HG02852 (cell line): ENCODE measurements at regions not wholly inside any gene's neighbourhood (a gene's known extent, or its start where the extent isn't known, plus 50 kb on each side); places are given as distances from the start of the nearest gene placed in this dataset.
"Not testable (repeated sequence)": the region's sequence is repeated elsewhere in the genome, so short reads cannot be mapped to it uniquely, and the experiment has no call there.

Source experiments
- ATAC-seq: cut with Tn5 transposase; IDR thresholded peaks from one replicate; pipeline ENCODE4 v1.9.1; 2021; ENCODE audit warnings: mild to moderate bottlenecking, moderate library complexity; ENCODE audit not compliant: unreplicated experiment

DNA sequence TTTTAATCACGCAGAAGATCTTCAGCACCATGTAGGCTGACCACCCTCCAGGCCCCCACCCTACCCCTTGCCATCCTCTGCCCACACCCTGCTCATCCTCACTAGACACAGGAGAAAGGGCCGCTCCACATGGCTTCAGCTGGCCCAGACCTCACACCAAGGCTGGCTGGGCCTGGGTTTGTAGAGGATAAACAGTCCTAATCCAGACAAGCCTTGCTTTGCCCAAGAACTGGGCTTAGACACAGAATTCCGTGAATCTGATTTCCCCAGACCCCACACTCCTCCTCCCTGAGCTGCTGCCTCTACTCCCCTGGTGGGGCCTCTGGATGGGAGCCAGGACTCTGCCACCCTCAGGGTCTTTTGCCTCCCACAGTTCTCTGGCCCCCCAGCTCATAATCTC lies 185.3 kb downstream of the CYP26B1 start:
- no peak for ATAC-seq

DNA sequence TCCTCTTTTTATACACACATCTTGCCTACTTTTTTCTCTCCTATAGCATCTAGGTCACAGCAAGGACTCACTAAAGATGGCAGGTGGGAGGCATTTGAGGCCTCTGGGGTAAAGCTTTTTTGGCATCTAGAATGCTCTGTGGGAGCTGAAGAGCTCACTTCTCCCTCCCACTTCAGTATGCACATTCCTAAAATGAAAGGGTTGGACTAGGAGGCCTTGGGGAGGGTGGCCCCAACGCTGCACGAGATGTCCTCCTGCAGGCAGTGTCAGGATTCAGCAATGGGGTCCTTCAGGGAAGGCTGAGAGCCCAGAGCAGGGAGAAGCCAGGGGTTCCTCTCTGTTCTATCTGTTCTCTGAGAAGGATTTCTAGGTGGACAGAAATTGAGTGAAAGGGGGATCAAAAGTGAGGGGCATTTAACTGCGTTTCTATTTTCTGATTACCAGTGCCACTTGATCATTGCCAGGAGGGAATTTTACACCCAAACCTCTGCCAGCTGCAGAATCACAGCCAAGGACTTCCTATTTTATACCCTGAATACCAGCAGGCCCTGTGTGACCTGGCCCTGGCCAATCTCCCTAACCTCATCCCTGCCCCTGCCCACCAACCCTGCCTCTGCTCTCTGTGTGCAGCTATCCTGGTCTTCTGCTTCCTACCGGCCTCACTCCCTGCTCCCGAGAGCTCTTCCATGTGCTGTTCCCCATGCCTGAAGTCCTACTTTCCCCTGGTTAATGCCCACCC lies 186.2 kb downstream of the CYP26B1 start:
- ATAC-seq = no peak

DNA sequence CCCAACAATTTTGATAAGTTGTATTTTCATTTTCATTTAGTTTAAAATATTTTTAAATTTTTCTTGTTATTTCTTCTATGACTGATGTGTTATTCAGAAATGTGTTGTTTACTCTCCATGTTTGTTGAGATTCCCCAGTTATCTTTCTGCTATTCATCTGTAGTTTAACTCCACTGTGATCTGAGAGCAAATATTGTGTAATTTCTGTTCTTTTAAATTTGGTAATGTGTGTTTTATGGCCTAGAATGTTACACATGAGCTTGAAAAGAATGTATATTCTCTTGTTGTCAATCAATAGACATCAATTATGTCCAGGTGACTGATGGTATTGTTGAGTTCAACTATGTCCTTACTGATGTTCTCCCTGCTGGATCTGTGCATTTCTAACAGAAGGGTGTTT lies 188.2 kb downstream of the CYP26B1 start:
- no peak for ATAC-seq

DNA sequence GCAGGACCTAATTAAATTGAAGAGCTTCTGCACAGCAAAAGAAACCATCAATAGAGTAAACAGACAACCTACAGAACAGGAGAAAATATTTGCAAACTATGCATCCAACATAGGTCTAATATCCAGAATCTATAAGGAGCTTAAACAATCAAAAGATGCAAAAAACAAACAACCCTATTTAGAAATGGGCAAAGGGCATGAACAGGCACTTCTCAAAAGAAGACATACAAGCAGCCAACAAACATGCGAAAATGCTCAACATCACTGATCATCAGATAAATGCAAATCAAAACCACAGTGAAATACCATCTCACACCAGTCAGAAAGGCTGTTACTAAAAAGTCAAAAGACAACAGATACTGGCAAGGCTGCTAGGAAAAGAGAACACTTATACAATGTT lies 189.2 kb downstream of the CYP26B1 start:
- not testable (repeated sequence) for ATAC-seq

DNA sequence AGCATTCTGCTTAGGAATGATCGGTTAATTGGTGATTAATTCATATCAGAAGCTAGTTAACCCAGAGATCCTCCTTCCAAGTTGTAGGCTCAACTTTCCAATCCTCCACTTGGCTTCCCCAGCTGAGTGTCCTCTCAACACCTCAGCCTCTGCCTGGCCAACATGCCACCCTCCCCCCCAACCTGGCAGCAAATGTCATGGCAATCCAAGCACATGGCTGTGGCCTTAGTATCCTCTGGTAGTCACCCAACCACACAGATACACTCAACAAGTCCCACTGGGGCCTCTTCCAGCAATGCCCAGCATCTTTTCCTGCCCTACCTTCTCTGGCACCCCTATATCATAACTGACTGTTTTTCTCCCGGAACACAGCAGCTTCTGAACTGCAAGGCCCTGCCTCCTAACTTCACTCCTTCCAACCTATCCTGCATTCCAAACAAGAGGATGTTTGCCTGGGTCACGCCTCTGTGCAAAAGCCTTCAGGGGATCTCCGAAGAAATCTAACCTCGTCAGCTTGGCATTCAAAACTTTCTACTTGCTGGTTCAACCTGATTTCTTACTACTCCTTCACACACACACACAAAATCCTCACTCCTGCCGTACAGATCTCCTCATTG lies 195.0 kb downstream of the CYP26B1 start:
- no peak for ATAC-seq

DNA sequence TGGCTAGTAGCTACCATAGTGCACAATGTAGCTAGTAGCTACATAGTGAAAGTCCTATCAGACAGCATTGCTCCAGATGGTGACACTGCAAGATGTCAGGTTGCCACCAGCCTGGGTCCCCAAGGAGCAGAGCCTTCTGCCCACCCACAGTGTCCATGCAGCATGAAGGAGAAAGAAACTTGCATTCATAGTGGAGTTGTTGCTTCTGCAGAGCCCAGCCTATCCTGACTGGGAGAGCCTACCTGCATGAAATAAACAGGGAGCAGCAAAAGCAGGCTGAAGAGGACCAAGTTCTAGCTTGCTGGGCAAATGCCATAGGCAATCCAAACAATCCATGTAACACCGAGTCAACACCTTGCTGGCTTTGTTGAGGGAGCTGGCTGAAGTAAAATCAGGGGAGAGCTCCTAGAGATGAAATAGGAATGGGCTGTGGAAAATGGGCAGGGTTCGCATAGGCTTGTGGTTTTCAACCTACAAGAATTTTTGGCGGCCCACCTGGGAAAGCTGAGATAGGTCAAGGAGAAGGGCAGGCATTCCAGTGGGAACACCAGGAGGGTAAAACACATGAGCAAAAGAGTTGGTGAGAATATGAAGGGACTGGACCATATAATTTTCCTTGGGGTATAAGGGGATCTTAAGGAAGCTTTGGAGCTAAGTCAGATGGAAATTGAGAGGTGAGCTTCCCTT lies 195.8 kb downstream of the CYP26B1 start:
- ATAC-seq = no peak

DNA sequence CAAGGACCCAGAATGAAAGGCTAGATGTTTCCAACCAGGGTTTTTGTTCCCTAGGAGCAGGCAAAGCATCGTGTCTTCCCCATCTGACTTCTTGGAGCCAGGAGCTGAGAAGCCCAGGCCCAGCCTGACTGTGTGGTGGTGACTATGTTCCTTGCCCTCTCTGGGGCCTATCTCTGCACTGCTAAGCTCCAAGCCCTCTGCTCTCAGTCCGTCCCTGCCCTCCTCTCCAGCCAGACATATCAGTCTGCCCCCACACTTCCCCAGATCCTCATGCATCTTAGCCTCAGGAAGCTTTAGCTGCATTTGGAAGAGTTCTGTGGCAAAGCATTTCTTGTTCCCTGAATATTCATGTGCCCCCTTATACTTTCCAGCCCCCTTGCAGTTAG lies 196.6 kb downstream of the CYP26B1 start:
- ATAC-seq = no peak

DNA sequence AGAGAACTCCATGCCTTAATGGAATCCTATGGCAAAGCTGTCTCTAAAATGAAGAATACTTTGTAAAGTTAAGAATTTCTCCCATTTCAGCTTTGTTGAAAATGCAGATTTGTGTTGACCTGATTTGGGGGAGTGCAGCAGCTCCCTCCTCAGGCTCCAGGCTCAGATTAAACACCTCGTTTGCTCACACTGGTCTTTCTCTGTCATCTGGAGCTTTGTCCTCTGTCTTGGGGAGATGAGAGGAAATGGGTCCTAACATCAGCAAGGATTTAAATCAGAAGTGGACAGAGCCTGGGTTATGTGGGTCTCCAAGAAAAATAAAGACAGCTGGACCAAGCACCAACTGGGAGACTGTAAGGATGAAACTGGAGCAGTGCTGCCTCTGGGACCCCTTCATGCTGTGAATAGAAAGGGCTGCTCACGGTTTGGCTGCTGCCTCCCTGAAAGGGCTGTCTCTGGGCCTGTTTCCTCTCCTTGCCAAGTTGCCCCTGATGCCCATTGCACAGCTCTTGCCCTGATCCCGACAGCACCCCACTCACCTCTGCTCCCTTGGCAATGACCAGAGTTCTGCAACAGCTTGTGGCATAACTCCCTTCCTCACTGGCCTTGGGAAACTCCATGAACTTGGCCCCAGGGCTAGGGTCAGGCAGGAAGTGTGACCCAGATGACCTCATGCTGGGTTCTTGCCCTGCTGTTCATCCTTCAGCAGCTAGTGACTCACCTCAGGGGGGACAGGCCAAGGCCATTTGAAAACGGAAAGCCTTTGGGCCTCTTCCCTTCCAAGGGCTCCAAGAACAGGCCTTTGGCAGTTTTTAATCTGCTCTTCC lies 197.2 kb downstream of the CYP26B1 start:
- ATAC-seq = no peak

DNA sequence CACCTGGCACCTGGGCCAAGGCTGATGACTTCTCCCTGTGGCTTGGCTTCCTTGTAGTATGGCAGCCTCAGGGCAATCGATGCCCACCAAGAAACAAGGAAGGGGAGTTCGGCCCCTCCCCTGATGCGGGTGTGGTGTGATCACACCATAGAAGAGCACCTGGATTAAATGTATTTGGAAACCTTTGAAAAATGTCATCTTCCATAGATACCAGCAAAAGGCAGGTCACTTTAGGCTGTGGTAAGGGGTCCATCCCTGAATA lies 198.2 kb downstream of the CYP26B1 start:
- no peak for ATAC-seq

DNA sequence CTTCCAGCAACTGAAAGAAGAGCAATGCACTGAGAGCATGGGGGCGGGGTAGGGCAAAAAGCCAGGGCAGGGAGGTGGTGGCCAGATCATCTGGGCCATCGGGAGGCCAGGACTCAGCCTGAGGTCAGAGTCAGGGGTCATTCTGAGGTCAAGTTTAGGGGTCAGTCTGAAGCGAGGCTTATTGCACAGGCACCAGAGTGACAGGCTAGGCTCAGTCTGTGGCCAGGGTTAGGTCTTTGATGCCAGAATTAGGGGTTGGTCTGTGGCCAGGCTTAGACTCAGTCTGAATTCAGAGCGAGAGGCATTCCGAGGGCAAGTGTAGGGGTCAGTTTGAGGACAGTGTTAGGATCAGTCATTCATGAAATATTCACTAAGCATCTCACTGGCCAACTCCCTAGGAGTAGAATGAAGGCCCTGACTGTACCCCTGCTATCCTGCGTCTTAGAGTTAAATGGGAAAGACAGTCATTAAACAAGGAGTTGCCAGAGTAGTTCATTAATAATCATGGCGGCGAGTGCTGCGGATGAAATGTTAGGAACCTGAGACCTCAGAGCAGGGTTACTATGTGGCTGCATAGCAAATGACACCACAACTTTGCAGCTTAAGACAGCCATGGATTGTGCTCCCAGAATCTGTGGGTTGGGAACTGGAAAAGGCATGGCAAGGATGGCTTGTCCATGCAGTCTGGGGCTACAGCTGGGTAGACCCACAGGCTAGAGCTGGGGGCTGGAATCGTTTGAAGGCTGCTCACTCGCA lies 198.7 kb downstream of the CYP26B1 start:
- no peak for ATAC-seq

DNA sequence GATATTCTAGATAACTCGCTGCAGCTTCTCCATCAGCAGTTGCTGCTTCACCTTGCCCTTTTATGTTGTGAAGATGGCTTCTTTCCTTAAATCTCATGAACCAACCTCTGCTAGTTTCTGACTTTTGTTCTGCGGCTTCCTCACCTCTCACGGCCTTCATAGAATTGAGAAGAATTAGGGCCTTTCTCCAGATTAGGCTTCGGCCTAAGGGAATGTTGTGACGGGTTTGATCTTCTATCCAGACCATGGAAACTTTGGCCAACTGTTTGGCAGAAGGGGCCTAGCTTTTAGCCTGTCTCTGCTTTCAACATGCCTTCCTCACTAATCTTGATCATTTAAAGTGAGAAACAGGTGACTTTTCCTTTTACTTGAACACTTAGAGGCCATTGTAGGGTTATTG lies 199.9 kb downstream of the CYP26B1 start:
- ATAC-seq = no peak

DNA sequence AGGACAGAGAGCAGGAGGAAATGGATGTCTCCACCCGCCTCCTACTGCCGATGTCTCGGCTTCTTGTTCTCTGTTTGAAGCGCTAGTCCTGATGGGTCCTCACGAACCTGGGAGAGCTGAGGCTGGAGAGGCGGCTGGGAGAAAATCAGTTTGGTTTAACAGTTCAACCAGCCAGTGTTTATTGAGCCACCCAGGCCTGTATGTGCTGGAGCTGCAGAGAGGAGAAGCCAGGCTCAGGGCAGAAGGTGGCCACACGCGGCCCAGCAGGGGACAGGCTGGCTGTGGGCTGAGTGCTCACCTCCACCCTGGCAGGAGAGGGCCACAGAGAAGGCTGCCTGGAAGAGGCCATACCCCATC lies 202.1 kb downstream of the CYP26B1 start:
- no peak for ATAC-seq

DNA sequence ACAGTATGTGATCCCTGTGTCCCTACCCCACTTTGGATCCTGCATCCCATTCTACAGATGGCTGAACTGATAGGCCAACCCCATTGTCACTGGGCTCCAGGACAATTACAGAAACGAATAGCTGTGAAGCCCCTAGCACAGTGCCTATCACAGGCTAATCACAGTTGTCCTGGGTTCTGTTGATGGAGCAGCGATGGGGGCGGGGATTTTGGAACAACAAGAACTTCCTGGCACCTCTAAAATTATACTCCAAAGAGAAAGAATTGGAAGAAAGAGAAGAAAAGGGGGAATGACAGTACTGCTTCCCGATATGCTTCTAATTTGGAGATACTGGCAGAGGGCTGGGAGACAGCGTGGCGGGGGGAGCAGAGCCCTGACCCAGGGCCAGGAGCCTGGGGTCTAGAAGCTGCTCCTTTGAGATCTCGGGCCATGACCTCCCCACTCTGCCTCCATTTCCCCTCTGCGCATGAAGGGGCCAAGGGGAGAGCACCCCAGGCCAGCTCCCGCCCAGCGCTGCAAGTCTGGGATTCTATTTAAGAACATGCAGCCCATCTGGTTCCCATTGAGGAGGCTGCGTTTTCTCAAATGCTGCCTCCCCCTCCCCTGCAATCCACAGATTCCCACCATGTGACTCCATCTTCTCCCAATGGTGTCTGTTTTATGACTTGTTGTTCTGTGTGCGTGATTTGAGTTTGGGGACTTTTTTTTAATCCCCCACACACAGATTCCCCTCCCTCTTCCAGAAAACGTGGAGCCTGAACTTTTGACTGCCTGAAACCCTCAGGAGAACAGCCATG lies 202.7 kb downstream of the CYP26B1 start:
- no peak for ATAC-seq

DNA sequence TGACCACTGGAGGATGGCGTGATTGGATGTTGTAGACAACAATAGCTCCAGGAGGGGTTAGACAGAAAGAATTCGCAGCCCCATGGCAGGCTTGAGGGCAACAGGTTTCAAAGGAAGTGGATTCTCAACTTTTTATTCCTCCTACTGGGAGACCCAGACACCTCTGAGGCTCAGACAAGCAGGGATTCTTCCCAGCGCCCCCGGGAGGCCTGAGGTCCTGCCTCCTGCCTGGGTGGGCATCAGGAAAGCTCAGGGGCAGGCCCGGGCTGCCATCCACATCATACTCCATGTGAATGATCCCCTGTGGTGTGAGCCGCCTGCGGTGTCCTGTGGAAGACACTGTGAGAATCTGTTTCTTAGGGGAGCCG lies 203.5 kb downstream of the CYP26B1 start:
- ATAC-seq = no peak

DNA sequence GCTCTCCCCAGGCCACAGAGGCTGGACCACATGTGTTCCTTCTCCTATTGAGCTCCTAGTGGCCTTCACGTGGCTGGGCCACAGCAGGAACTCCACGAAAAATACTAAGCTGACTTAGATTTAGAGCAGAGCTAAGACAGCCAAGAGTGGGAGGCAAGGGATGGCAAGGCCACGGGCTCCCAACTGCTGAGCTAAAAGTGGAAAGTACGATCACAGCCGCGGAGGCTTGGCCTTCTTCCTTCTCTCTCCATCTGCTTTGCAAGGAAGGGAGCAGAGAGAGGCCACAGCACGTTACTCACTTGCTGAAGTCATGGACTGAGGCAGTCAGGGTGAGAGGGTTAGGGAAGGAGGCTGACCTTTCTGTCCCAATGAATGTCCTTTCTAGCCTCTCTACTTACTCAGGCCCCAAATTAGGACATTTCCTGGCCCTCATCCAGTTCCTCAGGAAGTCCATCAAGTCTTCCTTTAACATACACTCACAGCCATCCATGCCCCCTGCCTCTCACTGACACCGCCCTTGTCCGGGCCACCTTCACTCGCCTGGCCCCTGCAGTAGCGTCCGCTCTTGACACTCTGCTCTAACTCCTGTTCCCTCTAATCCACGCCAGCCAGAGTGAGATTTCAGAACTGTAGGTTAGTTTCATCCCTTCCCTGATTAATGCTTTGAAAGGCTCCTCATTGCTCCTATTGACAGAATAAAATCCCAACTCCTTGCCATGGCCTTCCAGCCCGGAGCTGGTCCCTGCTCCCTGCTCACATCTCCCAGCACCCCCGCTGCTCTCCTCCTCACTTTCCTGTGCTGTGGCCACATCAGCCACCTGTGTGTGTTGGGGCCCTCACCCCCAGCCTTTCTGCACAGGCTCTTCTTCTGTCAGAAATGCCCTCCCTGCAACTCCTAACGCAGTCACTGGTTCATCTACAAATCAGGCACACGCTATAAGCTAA lies 204.2 kb downstream of the CYP26B1 start:
- ATAC-seq = no peak

DNA sequence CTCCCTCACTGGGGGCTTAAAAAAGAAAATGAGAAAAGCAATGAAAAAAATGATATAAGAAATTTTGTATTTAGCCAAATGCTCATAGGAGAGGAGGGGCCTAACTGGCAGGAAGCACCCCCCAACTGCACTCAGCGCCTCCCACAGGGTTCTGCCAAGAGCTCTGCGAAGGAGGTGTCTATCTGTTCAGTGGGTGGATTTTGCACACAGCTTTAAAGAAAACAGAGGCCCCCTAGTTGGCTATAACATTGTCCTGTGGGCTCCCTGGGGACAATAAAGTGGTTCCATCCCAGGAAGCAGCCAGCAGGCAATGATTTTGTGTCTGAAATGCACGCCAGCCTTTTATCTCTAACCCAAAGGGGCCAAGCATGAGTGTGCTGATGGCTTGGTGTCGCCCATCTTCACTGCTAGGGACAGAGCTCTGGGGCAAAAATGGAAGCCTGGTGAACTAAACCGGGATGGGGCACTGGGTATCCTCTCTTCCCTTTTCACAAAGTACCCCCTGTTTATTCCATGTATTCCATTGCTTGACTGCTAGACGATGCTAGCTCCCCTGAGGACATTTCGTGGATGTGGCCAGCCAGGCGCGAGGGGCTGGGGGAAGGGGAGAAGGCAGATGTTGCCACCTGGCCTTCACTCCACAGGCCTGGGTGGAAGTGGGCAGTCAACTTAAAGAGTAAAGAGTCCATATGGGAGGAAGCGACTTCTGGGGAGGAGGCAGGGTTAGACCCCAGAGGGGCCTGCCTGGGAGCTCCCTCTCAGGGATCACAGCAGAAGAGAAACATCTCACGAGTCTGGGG lies 205.7 kb downstream of the CYP26B1 start:
- ATAC-seq = no peak

DNA sequence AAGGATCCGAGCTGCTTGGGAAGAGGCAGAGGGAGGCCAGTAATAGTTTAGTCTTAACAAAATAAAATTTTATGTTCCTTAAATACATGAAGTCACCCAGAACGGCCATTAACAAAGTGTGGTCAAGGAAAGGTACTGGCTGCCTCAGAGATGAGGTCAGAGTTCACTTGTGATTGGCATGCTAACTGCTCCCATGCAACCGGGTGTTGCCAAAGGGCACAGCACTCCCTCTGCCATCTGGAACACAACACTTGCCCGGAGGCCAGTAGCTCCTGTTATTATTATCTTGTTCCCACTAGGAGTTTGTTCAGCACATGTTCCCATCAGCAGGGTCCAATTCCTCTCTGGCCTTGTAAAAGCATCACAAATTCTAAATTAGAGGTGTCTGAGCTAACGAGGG lies 207.0 kb downstream of the CYP26B1 start:
- ATAC-seq = no peak
